Mesothelial cell of epicardium (in vitro differentiated cells): ENCODE measurements at regions not wholly inside any gene's neighbourhood (a gene's known extent, or its start where the extent isn't known, plus 50 kb on each side); places are given as distances from the start of the nearest gene placed in this dataset.

Source experiments
- DNase-seq, 2 experiments: peaks; one replicate each; pipeline ENCODE4 v3.0.0; 2021; ENCODE audit warnings: low spot score in 2 of 2; ENCODE audit not compliant: unreplicated experiment in 2 of 2
- H3K27ac Mint-ChIP-seq: 2 replicates; pipeline ENCODE4 v1.8.0; 2021; ENCODE audit warnings: mixed read lengths
- H3K27me3 Mint-ChIP-seq: 2 replicates; pipeline ENCODE4 v1.8.0; 2021; ENCODE audit warnings: low read depth, mixed read lengths
- H3K36me3 Mint-ChIP-seq: 2 replicates; pipeline ENCODE4 v1.8.0; 2021; ENCODE audit warnings: mixed read lengths
- H3K4me1 Mint-ChIP-seq: 2 replicates; pipeline ENCODE4 v1.8.0; 2021; ENCODE audit warnings: mixed read lengths
- H3K4me3 Mint-ChIP-seq: 2 replicates; pipeline ENCODE4 v1.8.0; 2021; ENCODE audit warnings: mild to moderate bottlenecking, moderate library complexity, mixed read lengths
- H3K9me3 Mint-ChIP-seq: 2 replicates; pipeline ENCODE4 v1.8.0; 2021; ENCODE audit warnings: mixed read lengths
- CTCF ChIP-seq: fragments of 200-600 bp; sonication (generic); IDR thresholded peaks from one replicate; pipeline ENCODE4 v1.5.0; 2021; ENCODE audit warnings: antibody characterized with exemption; ENCODE audit not compliant: unreplicated experiment

DNA sequence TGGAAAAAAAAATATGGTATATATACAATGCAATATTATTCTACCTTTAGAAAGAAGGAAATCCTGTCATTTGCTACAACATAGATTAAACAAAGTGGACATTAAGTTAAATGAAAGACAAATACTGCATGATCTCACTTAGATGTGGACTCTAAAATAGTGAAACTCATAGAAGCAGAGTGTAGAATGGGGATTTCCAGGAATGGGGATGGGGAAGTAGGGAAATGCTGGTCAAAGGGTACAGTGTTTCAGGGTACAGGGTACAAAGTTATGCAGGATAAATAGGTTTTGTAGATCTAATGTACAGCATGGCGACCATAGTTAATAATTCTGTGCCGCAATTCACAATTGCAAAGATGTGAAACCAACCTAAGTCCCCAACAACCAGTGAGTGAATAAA lies 385.5 kb downstream of the SFMBT2 start:
- H3K27ac Mint-ChIP-seq = no peak overlapping the region
- no peaks in the 10 kb centered on the region for H3K4me1 Mint-ChIP-seq
- no peak for TF ChIP-seq CTCF
- H3K4me3 Mint-ChIP-seq = no peak overlapping the region
- no peak for DNase-seq
- H3K36me3 Mint-ChIP-seq = no peaks in the 10 kb centered on the region
- H3K9me3 Mint-ChIP-seq = peaks cover 32% of the 10 kb centered on the region
- H3K27me3 Mint-ChIP-seq = peaks cover 10% of the 10 kb centered on the region

DNA sequence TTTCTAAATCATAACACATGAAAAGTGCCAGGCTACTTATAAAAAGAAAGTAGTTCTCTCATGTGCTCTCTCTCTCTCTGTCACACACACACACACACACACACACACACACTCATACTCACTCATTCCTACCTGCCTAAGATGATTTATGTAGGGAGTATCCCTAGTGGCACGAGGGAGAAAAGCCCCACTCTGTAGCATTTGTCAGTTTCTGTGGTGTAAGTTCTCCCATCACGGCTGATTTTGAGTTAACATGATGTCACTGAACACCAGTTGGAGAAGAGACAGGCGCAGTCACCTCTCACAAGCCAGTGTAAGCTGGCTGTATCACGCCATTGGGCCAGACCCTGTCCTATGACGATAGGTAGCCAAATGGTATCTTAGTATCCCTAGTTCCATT lies 395.4 kb downstream of the SFMBT2 start:
- Mint-ChIP-seq H3K27ac (no peak overlapping the region), H3K4me3 (no peak overlapping the region), H3K9me3 (peaks cover 13% of the 10 kb centered on the region), H3K27me3 (peaks cover 7% of the 10 kb centered on the region), H3K4me1 (no peaks in the 10 kb centered on the region), H3K36me3 (no peaks in the 10 kb centered on the region)
- no peak for DNase-seq
- no peak for TF ChIP-seq CTCF

GRCh38 chr10:7014721-7015120 lies 396.1 kb downstream of the SFMBT2 start:
- Mint-ChIP-seq H3K27ac (no peak overlapping the region), H3K4me3 (no peak overlapping the region), H3K36me3 (no peaks in the 10 kb centered on the region), H3K27me3 (peaks cover 11% of the 10 kb centered on the region), H3K4me1 (no peaks in the 10 kb centered on the region), H3K9me3 (peaks cover 5% of the 10 kb centered on the region)
- DNase-seq = no peak
- no peak for TF ChIP-seq CTCF

- Mint-ChIP-seq H3K27me3 (peaks cover 11% of the 10 kb centered on the region), H3K4me3 (no peak overlapping the region)
- TF ChIP-seq CTCF = no peak
These were observed 398.8 kb downstream of the SFMBT2 start for GRCh38 chr10:7011994-7012393.

DNA sequence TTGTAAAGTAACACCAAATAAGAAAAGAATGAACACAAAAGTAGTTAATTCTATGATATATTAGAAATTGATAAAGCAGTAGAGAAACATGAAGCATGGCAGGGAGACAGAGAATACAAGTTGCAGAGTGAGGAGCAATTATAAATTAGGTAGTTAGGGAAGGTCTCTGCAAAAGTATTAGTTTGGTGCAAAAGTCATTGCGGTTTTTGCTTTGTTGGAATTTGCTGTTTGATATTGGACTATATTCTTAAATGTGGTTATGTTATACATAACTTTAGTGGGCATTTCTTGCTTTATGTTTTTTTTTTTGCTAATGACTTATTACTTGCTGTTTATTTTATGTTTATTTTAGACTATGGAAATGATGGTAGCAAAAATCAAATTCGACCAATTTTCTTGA lies 402.2 kb downstream of the SFMBT2 start:
- H3K9me3 Mint-ChIP-seq = no peaks in the 10 kb centered on the region
- no peaks in the 10 kb centered on the region for H3K4me1 Mint-ChIP-seq
- no peaks in the 10 kb centered on the region for H3K36me3 Mint-ChIP-seq
- no peak overlapping the region for H3K27ac Mint-ChIP-seq
- TF ChIP-seq CTCF = no peak
- DNase-seq = no peak
- peaks cover 20% of the 10 kb centered on the region for H3K27me3 Mint-ChIP-seq
- H3K4me3 Mint-ChIP-seq = no peak overlapping the region

More at GRCh38 chr10:7011994-7012393, 398.8 kb downstream of the SFMBT2 start:
- DNase-seq = no peak
- no peak overlapping the region for H3K27ac Mint-ChIP-seq
- no peaks in the 10 kb centered on the region for H3K9me3 Mint-ChIP-seq
- no peaks in the 10 kb centered on the region for H3K4me1 Mint-ChIP-seq
- no peaks in the 10 kb centered on the region for H3K36me3 Mint-ChIP-seq

- DNase-seq = no peak
- Mint-ChIP-seq H3K36me3 (no peaks in the 10 kb centered on the region), H3K9me3 (no peaks in the 10 kb centered on the region), H3K4me3 (no peak overlapping the region), H3K27me3 (peaks cover 29% of the 10 kb centered on the region), H3K4me1 (no peaks in the 10 kb centered on the region), H3K27ac (no peak overlapping the region)
- no peak for TF ChIP-seq CTCF
These were observed 403.1 kb downstream of the SFMBT2 start for GRCh38 chr10:7007600-7008190.
